DND-41 (cell line): ENCODE measurements at regions not wholly inside any gene's neighbourhood (a gene's known extent, or its start where the extent isn't known, plus 50 kb on each side); places are given as distances from the start of the nearest gene placed in this dataset.

Experiments used
- ATAC-seq: fragments of 200-7000 bp; cut with Tn5 transposase; 3 replicates; pipeline ENCODE4 v1.9.1; 2021; ENCODE audit warnings: low read depth; ENCODE audit not compliant: insufficient read depth
- DNase-seq: peaks from one replicate; pipeline ENCODE4 v3.0.0-alpha.2; 2020
- H2AFZ ChIP-seq: 2 replicates; pipeline ENCODE4 v1.6.0; 2012; ENCODE audit warnings: low read depth, low read length
- H3K27ac ChIP-seq: 2 replicates; pipeline ENCODE4 v1.5.1; 2012; ENCODE audit warnings: low read length, inconsistent platforms
- H3K27me3 ChIP-seq: fragments of 200-600 bp; sonication (generic); 2 replicates; pipeline ENCODE4 v1.6.0; 2012; ENCODE audit warnings: low read length, mild to moderate bottlenecking, inconsistent platforms; ENCODE audit not compliant: insufficient read depth, poor library complexity
- H3K36me3 ChIP-seq: 2 replicates; pipeline ENCODE4 v1.5.1; 2012; ENCODE audit warnings: low read length, inconsistent platforms; ENCODE audit not compliant: insufficient read depth
- H3K4me1 ChIP-seq: 2 replicates; pipeline ENCODE4 v1.5.1; 2012; ENCODE audit warnings: mild to moderate bottlenecking, low read length; ENCODE audit not compliant: insufficient read depth
- H3K4me2 ChIP-seq: 2 replicates; pipeline ENCODE4 v1.6.0; 2012; ENCODE audit warnings: mild to moderate bottlenecking, moderate library complexity, low read length, inconsistent platforms; ENCODE audit not compliant: insufficient read depth
- H3K4me3 ChIP-seq, 2 experiments: fragments of 200-600 bp in 1 of 2; shearing (Covaris generic) in 1 of 2; 2 replicates each; pipeline ENCODE4 v1.5.1; 2012 to 2016; ENCODE audit warnings: inconsistent platforms in 2 of 2, low read length in 2 of 2, mild to moderate bottlenecking in 2 of 2, low read depth in 1 of 2, moderate library complexity in 1 of 2
- H3K79me2 ChIP-seq: 2 replicates; pipeline ENCODE4 v1.6.0; 2012; ENCODE audit warnings: low read length, inconsistent platforms; ENCODE audit not compliant: insufficient read depth
- H3K9ac ChIP-seq: 2 replicates; pipeline ENCODE4 v1.6.0; 2012; ENCODE audit warnings: low read depth, mild to moderate bottlenecking, inconsistent platforms, low read length, moderate library complexity
- H3K9me3 ChIP-seq: 2 replicates; pipeline ENCODE4 v1.5.1; 2012; ENCODE audit warnings: low read length, moderate library complexity, mild to moderate bottlenecking, inconsistent platforms; ENCODE audit not compliant: insufficient read depth, severe bottlenecking
- H4K20me1 ChIP-seq: 2 replicates; pipeline ENCODE4 v1.6.0; 2012; ENCODE audit warnings: low read length; ENCODE audit not compliant: insufficient read depth
- EZH2 ChIP-seq: IDR thresholded peaks from 3 replicates; pipeline ENCODE4 v1.6.1; 2012; ENCODE audit warnings: borderline replicate concordance, low read depth, mild to moderate bottlenecking, moderate library complexity, low read length, inconsistent platforms; ENCODE audit not compliant: severe bottlenecking
- TF ChIP-seq, protein P1 (sequence below): IDR thresholded peaks from 2 replicates; pipeline ENCODE4 v1.5.1; 2012; ENCODE audit warnings: borderline replicate concordance, low read length, moderate library complexity, mild to moderate bottlenecking; ENCODE audit not compliant: poor library complexity, severe bottlenecking; ENCODE audit errors: extremely low read depth

DNA sequence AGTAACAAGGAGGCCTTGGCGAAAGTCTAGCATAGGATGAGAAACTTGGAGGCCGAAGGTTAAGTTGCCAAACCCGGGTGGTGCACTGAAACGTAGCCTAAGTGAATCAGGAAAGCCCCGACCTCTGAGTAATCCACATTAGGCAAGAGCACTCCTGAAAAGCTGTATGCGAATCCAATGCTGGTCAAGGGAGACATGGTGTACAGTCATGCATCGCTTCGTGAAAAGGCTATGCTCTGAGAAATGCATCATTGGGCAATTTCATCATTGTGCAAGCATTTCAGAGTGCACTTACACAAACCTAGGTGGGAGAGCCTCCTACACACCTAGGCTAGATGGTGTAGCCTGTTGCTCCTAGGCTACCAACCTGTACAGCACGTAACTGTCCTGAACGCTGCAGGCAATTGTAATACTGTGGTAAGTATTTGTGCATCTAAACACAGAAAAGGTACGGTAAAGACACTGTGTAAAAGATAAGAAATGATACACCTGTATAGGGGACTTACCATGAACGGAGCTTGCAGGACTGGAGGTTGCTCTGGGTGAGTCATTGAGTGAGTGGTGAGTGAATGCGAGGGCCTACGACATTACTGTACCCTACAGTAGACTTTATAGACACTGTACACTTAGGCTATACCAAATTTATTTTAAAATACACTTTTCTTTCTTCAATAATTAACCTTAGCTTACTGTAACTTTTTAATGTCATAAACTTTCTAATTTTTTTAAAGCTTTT, 222.5 kb downstream of the SHQ1 start:
- H3K4me3 ChIP-seq, result no peak overlapping the region
- H3K9ac ChIP-seq, result no peak overlapping the region
- H3K79me2 ChIP-seq, result no peaks in the 10 kb centered on the region
- no peak overlapping the region for H3K27ac ChIP-seq
- TF ChIP-seq, protein P1, sequence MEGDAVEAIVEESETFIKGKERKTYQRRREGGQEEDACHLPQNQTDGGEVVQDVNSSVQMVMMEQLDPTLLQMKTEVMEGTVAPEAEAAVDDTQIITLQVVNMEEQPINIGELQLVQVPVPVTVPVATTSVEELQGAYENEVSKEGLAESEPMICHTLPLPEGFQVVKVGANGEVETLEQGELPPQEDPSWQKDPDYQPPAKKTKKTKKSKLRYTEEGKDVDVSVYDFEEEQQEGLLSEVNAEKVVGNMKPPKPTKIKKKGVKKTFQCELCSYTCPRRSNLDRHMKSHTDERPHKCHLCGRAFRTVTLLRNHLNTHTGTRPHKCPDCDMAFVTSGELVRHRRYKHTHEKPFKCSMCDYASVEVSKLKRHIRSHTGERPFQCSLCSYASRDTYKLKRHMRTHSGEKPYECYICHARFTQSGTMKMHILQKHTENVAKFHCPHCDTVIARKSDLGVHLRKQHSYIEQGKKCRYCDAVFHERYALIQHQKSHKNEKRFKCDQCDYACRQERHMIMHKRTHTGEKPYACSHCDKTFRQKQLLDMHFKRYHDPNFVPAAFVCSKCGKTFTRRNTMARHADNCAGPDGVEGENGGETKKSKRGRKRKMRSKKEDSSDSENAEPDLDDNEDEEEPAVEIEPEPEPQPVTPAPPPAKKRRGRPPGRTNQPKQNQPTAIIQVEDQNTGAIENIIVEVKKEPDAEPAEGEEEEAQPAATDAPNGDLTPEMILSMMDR, result no peak
- no peak for TF ChIP-seq EZH2
- H3K4me1 ChIP-seq, result peaks cover 19% of the 10 kb centered on the region
- H3K36me3 ChIP-seq, result no peaks in the 10 kb centered on the region
- H3K27me3 ChIP-seq, result no peaks in the 10 kb centered on the region
- DNase-seq (no peak), ATAC-seq (no peak)
- H3K4me2 ChIP-seq, result no peak overlapping the region
- H2AFZ ChIP-seq, result no peak overlapping the region
- H4K20me1 ChIP-seq, result no peaks in the 10 kb centered on the region
- H3K9me3 ChIP-seq, result no peaks in the 10 kb centered on the region

DNA sequence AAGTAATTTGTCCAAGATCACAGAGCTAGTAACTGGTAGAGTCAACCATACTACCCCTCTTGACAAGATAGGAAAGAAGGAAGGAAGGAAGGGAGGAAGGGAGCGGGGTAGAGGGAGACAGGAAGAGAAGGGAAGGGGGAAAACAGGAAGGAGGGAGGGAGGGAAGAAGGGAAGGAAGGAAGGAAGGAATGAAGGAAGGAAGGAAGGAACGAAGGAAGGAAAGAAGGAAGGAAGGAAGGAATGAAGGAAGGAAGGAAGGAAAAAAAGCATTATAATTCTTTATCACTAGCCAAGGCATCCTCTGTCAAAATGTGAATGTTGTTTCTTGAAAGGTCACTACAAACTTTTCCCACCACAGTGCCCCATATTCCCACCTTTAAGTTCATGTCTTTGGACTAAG, 223.6 kb downstream of the SHQ1 start:
- Histone ChIP-seq H3K9ac (no peak overlapping the region), H3K4me2 (no peak overlapping the region), H3K36me3 (no peaks in the 10 kb centered on the region), H3K79me2 (no peaks in the 10 kb centered on the region), H3K4me1 (peaks cover 19% of the 10 kb centered on the region), H3K4me3 (no peak overlapping the region), H2AFZ (no peak overlapping the region), H4K20me1 (no peaks in the 10 kb centered on the region), H3K27me3 (no peaks in the 10 kb centered on the region), H3K9me3 (no peaks in the 10 kb centered on the region), H3K27ac (no peak overlapping the region)
- DNase-seq (no peak), ATAC-seq (no peak)
- TF ChIP-seq, protein P1, result no peak
- TF ChIP-seq EZH2, result no peak

DNA sequence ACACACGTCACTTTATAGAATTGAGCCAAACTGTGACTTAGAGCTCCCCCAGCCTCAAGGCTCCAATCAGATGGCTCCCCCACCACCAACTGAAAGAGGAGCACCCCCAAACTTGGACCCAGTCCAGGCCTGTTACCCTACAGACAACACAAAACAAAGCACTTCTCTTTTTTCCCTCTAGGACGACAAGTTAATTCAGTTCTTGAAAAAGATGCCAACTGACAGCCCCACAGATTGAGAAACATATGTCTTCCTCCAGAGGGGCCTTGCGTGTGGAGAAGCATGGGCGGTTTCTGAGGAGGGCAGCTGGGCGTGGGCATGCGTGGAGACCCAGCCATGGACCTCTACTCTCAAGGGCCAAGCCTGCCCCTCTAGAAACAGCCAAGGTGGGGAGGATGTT, 229.5 kb downstream of the SHQ1 start:
- DNase-seq (no peak), ATAC-seq (no peak)
- no peaks in the 10 kb centered on the region for H3K79me2 ChIP-seq
- no peak overlapping the region for H3K4me3 ChIP-seq
- H3K27me3 ChIP-seq, result no peaks in the 10 kb centered on the region
- no peaks in the 10 kb centered on the region for H4K20me1 ChIP-seq
- TF ChIP-seq EZH2, result no peak
- TF ChIP-seq, protein P1, result no peak
- no peak overlapping the region for H3K27ac ChIP-seq
- H2AFZ ChIP-seq, result no peak overlapping the region
- H3K4me1 ChIP-seq, result no peaks in the 10 kb centered on the region
- H3K4me2 ChIP-seq, result no peak overlapping the region
- no peaks in the 10 kb centered on the region for H3K36me3 ChIP-seq
- no peaks in the 10 kb centered on the region for H3K9me3 ChIP-seq
- no peak overlapping the region for H3K9ac ChIP-seq
